Endothelial cell of umbilical vein (primary cell): ENCODE measurements at regions not wholly inside any gene's neighbourhood (a gene's known extent, or its start where the extent isn't known, plus 50 kb on each side); places are given as distances from the start of the nearest gene placed in this dataset.

Experiments
- BruUV-seq: library from RNA; stranded (reverse); fragments of 400-500 nt; replicated peaks from 2 replicates; lab custom pipeline; 2021; lab: Mats Ljungman, UMichigan
- CTCF ChIA-PET: fragments of 300-600, 350-600 bp; sonication (Branson Sonifier 250); formaldehyde crosslinking; loops from one replicate; lab custom pipeline; 2021; ENCODE audit warnings: antibody characterized with exemption, inconsistent platforms; lab: Charles Lee
- POLR2A ChIA-PET: fragments of 300-600, 350-600 bp; sonication (Branson Sonifier 250); formaldehyde crosslinking; loops from one replicate; lab custom pipeline; 2021; ENCODE audit warnings: antibody characterized with exemption, inconsistent platforms; lab: Charles Lee
- DNase-seq: peaks from one replicate; pipeline ENCODE4 v3.0.0-alpha.2; 2011; ENCODE audit warnings: low read depth, low spot score
- FAIRE-seq: peaks from 2 replicates; lab custom pipeline; 2011; peaks lifted over from hg19 to GRCh38; lab: Jason Lieb, UNC
- H2AFZ ChIP-seq: 2 replicates; pipeline ENCODE4 v1.6.0; 2012; ENCODE audit warnings: low read depth, low read length, control low read depth, inconsistent platforms
- H3K27ac ChIP-seq: 2 replicates; pipeline ENCODE4 v1.5.1; 2011; ENCODE audit warnings: low read depth, mild to moderate bottlenecking, control low read depth, low read length, moderate library complexity; ENCODE audit not compliant: insufficient read depth
- H3K27me3 ChIP-seq, 2 experiments: 2 replicates each; pipeline versions ENCODE4 v1.6.0 to v1.6.1; 2011; ENCODE audit warnings: low read length in 2 of 2, mixed read lengths in 1 of 2; ENCODE audit not compliant: control insufficient read depth in 2 of 2, insufficient read depth in 2 of 2
- H3K36me3 ChIP-seq, 2 experiments: 2 replicates in 1 of 2; 3 replicates in 1 of 2; pipeline ENCODE4 v1.5.1; 2011; ENCODE audit warnings: low read length in 2 of 2, mild to moderate bottlenecking in 1 of 2, moderate library complexity in 1 of 2; ENCODE audit not compliant: control insufficient read depth in 2 of 2, insufficient read depth in 2 of 2; ENCODE audit errors: extremely low read depth in 1 of 2
- H3K4me1 ChIP-seq: 3 replicates; pipeline ENCODE4 v1.5.1; 2011; ENCODE audit warnings: mild to moderate bottlenecking, low read length; ENCODE audit not compliant: control insufficient read depth, insufficient read depth; ENCODE audit errors: extremely low read depth
- H3K4me2 ChIP-seq: 2 replicates; pipeline ENCODE4 v1.6.1; 2011; ENCODE audit warnings: low read length, control low read depth, mixed read lengths; ENCODE audit not compliant: insufficient read depth
- H3K4me3 ChIP-seq, 3 experiments: fragments of 200-600 bp in 1 of 3; sonication (generic), shearing (Covaris generic) in 1 of 3; replicated peaks in 1 of 3; 2 replicates each; pipeline ENCODE4 v1.5.1; 2011 to 2016; ENCODE audit warnings: control low read depth in 3 of 3, low read length in 3 of 3, mild to moderate bottlenecking in 2 of 3, inconsistent platforms in 1 of 3, low read depth in 1 of 3, moderate library complexity in 1 of 3; ENCODE audit not compliant: insufficient read depth in 1 of 3
- H3K79me2 ChIP-seq: 2 replicates; pipeline ENCODE4 v1.6.0; 2012; ENCODE audit warnings: low read length, inconsistent platforms; ENCODE audit not compliant: control insufficient read depth, insufficient read depth
- H3K9ac ChIP-seq: replicated peaks from 2 replicates; pipeline ENCODE3; 2011; ENCODE audit warnings: low read length, control low read depth; ENCODE audit not compliant: insufficient read depth; ENCODE audit errors: extremely low read depth
- H3K9me1 ChIP-seq: replicated peaks from 3 replicates; pipeline ENCODE4 v1.6.0; 2011; ENCODE audit warnings: mild to moderate bottlenecking, low read length; ENCODE audit not compliant: control insufficient read depth, insufficient read depth; ENCODE audit errors: extremely low read depth
- H3K9me3 ChIP-seq: replicated peaks from 2 replicates; pipeline ENCODE4 v1.5.1; 2012; ENCODE audit warnings: low read length, inconsistent platforms; ENCODE audit not compliant: control insufficient read depth, insufficient read depth
- H4K20me1 ChIP-seq: replicated peaks from 2 replicates; pipeline ENCODE3; 2011; ENCODE audit warnings: mild to moderate bottlenecking, low read length; ENCODE audit not compliant: control insufficient read depth, insufficient read depth; ENCODE audit errors: extremely low read depth
- CTCF ChIP-seq, 2 donors: IDR thresholded peaks; 1 replicate in 1 of 2; 2 replicates in 1 of 2; pipeline ENCODE4 v1.5.1; 2011; ENCODE audit warnings: low read length in 2 of 2, mild to moderate bottlenecking in 2 of 2, moderate library complexity in 2 of 2, control low read depth in 1 of 2, inconsistent platforms in 1 of 2, low read depth in 1 of 2; ENCODE audit not compliant: insufficient read depth in 1 of 2; ENCODE audit errors: extremely low read depth in 1 of 2
- EZH2 ChIP-seq: IDR thresholded peaks from 2 replicates; pipeline ENCODE4 v1.6.1; 2012; ENCODE audit warnings: borderline replicate concordance, low read depth, mild to moderate bottlenecking, moderate library complexity, low read length, inconsistent platforms; ENCODE audit not compliant: severe bottlenecking
- FOS ChIP-seq: IDR thresholded peaks from 2 replicates; pipeline ENCODE4 v1.6.1; 2011; ENCODE audit warnings: mild to moderate bottlenecking, low read length, moderate library complexity, borderline replicate concordance; ENCODE audit not compliant: insufficient read depth
- GATA2 ChIP-seq: IDR thresholded peaks from 2 replicates; pipeline ENCODE4 v1.7.0; 2011; ENCODE audit warnings: low read depth, mild to moderate bottlenecking, moderate library complexity, mixed read lengths, low read length; ENCODE audit not compliant: insufficient read length, insufficient read depth
- JUN ChIP-seq: IDR thresholded peaks from 2 replicates; pipeline ENCODE4 v1.6.1; 2011; ENCODE audit warnings: borderline replicate concordance, low read depth; ENCODE audit not compliant: insufficient read length, insufficient read depth
- MAX ChIP-seq: IDR thresholded peaks from 2 replicates; pipeline ENCODE4 v1.6.1; 2011; ENCODE audit not compliant: insufficient read depth, insufficient read length
- MYC ChIP-seq: IDR thresholded peaks from one replicate; pipeline ENCODE4 v1.6.1; 2011; ENCODE audit warnings: mild to moderate bottlenecking, low read depth, low read length
- POLR2A ChIP-seq: IDR thresholded peaks from 2 replicates; pipeline ENCODE4 v1.6.1; 2012; ENCODE audit warnings: low read depth, mild to moderate bottlenecking, control low read depth, low read length
- POLR2AphosphoS5 ChIP-seq: IDR thresholded peaks from 2 replicates; pipeline ENCODE4 v1.6.1; 2012; ENCODE audit warnings: low read depth, mild to moderate bottlenecking, control low read depth, low read length, moderate library complexity; ENCODE audit not compliant: insufficient read depth
- dilution Hi-C: fragments of 300-500 bp; cut with MboI; formaldehyde crosslinking; loops from one replicate; pipeline ENCODE4 v1.15.0; 2019; ENCODE audit warnings: low sequenced_read_pairs; ENCODE audit not compliant: extremely low pct_ligation_motif_present
- intact Hi-C: fragments of 100-400 bp; cut with micrococcal nuclease; formaldehyde crosslinking; loops from one replicate; pipeline ENCODE4 v1.10.0; 2022

- no TSS peak for BruUV-seq
- Histone ChIP-seq H3K9me1 (no peaks in the 10 kb centered on the region), H3K9me3 (no peaks in the 10 kb centered on the region), H3K9ac (no peak overlapping the region), H3K4me2 (no peak overlapping the region), H3K79me2 (no peaks in the 10 kb centered on the region), H3K27me3 (peaks cover 6 to 13% of the 10 kb centered on the region in 2 experiments), H4K20me1 (no peaks in the 10 kb centered on the region), H3K36me3 (no peaks in the 10 kb centered on the region), H3K4me1 (peaks cover 4% of the 10 kb centered on the region), H3K4me3 (no peak overlapping the region), H3K27ac (no peak overlapping the region), H2AFZ (no peak overlapping the region)
- dilution Hi-C loops (no loop called here), intact Hi-C loops (no loop called here)
- TF ChIP-seq POLR2AphosphoS5 (no peak), GATA2 (no peak), CTCF (IDR thresholded peaks at IDR 0.05; ENCODE audit: extremely low read depth in 1 of 2, insufficient read depth in 1 of 2, low read depth in 1 of 2, low read length in 2 of 2) (no peak), POLR2A (no peak), MYC (no peak)
- CTCF ChIA-PET = no interaction called here
- DNase-seq = no peak
- FAIRE-seq = no peak
- POLR2A ChIA-PET = no interaction called here
These were observed 63.0 kb upstream of the EGFR start for GRCh38 chr7:54955696-54956420.

GRCh38 chr7:54956865-54957264 lies 62.0 kb upstream of the EGFR start:
- intact Hi-C loops = no loop called here
- no peak overlapping the region for H3K4me2 ChIP-seq
- no peak for DNase-seq
- no peaks in the 10 kb centered on the region for H3K9me1 ChIP-seq
- H3K9ac ChIP-seq = no peak overlapping the region
- H3K36me3 ChIP-seq = no peaks in the 10 kb centered on the region
- TF ChIP-seq MYC = no peak
- no peak for TF ChIP-seq MAX
- TF ChIP-seq GATA2 = no peak
- no peak for TF ChIP-seq FOS
- TF ChIP-seq CTCF (IDR thresholded peaks at IDR 0.05; ENCODE audit: extremely low read depth in 1 of 2, insufficient read depth in 1 of 2, low read depth in 1 of 2, low read length in 2 of 2) = no peak
- no peak for TF ChIP-seq EZH2
- no peak for TF ChIP-seq JUN
- TF ChIP-seq POLR2A = no peak
- no peak for FAIRE-seq
- peaks cover 6 to 13% of the 10 kb centered on the region in 2 experiments for H3K27me3 ChIP-seq
- ChIA-PET CTCF (no interaction called here), POLR2A (no interaction called here)
- H3K9me3 ChIP-seq = no peaks in the 10 kb centered on the region
- no peaks in the 10 kb centered on the region for H4K20me1 ChIP-seq
- no peak overlapping the region for H3K27ac ChIP-seq
- H2AFZ ChIP-seq = no peak overlapping the region
- H3K79me2 ChIP-seq = no peaks in the 10 kb centered on the region
- peaks cover 4% of the 10 kb centered on the region for H3K4me1 ChIP-seq
- no TSS peak for BruUV-seq
- dilution Hi-C loops = no loop called here
- H3K4me3 ChIP-seq = no peak overlapping the region
